ENCODE measurements at regions not wholly inside any gene's neighbourhood (a gene's known extent, or its start where the extent isn't known, plus 50 kb on each side); places are given as distances from the start of the nearest gene placed in this dataset.
A peak's percentile ranks its signal among the peaks of the same experiment; 100 is the strongest.
"Not testable (repeated sequence)": the region's sequence is repeated elsewhere in the genome, so short reads cannot be mapped to it uniquely, and the experiment has no call there.

GRCh38 chr18:22704586-22704918 lies 228.6 kb upstream of the RBBP8 start:
- DNase-seq (ENCODE audit: low spot score) = no peak
- no peaks in the 10 kb centered on the region for H3K9me3 ChIP-seq
- peak in 1 of 2 donors; percentile 10 for TF ChIP-seq CTCF (IDR thresholded peaks at IDR 0.05)
- no peaks in the 10 kb centered on the region for H3K4me1 ChIP-seq
- H3K36me3 ChIP-seq = no peaks in the 10 kb centered on the region
- H3K4me3 ChIP-seq = no peak overlapping the region
- H3K27me3 ChIP-seq = no peaks in the 10 kb centered on the region
- H3K27ac ChIP-seq = no peak overlapping the region

- Histone ChIP-seq H3K9me3 (no peaks in the 10 kb centered on the region), H3K4me1 (peaks cover 0 to under 1% of the 10 kb centered on the region in 2 donors), H3K4me3 (no peak overlapping the region), H3K27ac (no peak overlapping the region), H3K27me3 (no peaks in the 10 kb centered on the region), H3K36me3 (no peaks in the 10 kb centered on the region)
- TF ChIP-seq CTCF (IDR thresholded peaks at IDR 0.05) = no peak
- no peak for DNase-seq (ENCODE audit: low spot score)
These were observed 227.8 kb upstream of the RBBP8 start for GRCh38 chr18:22705328-22705727.

- H3K4me3 ChIP-seq; H3K27me3 ChIP-seq; H3K27ac ChIP-seq; DNase-seq (ENCODE audit: low spot score); H3K9me3 ChIP-seq; H3K36me3 ChIP-seq; H3K4me1 ChIP-seq: not testable (repeated sequence)
These were observed 227.1 kb upstream of the RBBP8 start for GRCh38 chr18:22706025-22706424.

GRCh38 chr18:22709288-22710060 lies 223.7 kb upstream of the RBBP8 start:
- Histone ChIP-seq H3K4me1 (peaks cover 0 to 26% of the 10 kb centered on the region in 2 donors), H3K4me3 (no peak overlapping the region), H3K27ac (no peak overlapping the region), H3K27me3 (no peaks in the 10 kb centered on the region), H3K36me3 (no peaks in the 10 kb centered on the region), H3K9me3 (no peaks in the 10 kb centered on the region)
- no peak for TF ChIP-seq CTCF (IDR thresholded peaks at IDR 0.05)
- DNase-seq (ENCODE audit: low spot score) = no peak

- Histone ChIP-seq H3K4me1 (peaks cover 0 to 26% of the 10 kb centered on the region in 2 donors), H3K36me3 (no peaks in the 10 kb centered on the region), H3K27me3 (no peaks in the 10 kb centered on the region), H3K9me3 (no peaks in the 10 kb centered on the region), H3K4me3 (peak overlapping the region; percentile 31 to 51), H3K27ac (peak overlapping the region; percentile 0 to 75)
- no peak for DNase-seq (ENCODE audit: low spot score)
- no peak for TF ChIP-seq CTCF (IDR thresholded peaks at IDR 0.05)
These were observed 222.4 kb upstream of the RBBP8 start for GRCh38 chr18:22710673-22711191.

GRCh38 chr18:22711192-22711685 lies 221.9 kb upstream of the RBBP8 start:
- no peaks in the 10 kb centered on the region for H3K36me3 ChIP-seq
- peak overlapping the region; percentile 31 to 51 for H3K4me3 ChIP-seq
- peaks cover 0 to 26% of the 10 kb centered on the region in 2 donors for H3K4me1 ChIP-seq
- peak overlapping the region; percentile 0 to 75 for H3K27ac ChIP-seq
- no peak for TF ChIP-seq CTCF (IDR thresholded peaks at IDR 0.05)
- no peaks in the 10 kb centered on the region for H3K27me3 ChIP-seq
- no peaks in the 10 kb centered on the region for H3K9me3 ChIP-seq
- peak; percentile 62 for DNase-seq (ENCODE audit: low spot score)
